NB4 (cell line): ENCODE measurements at regions not wholly inside any gene's neighbourhood (a gene's known extent, or its start where the extent isn't known, plus 50 kb on each side); places are given as distances from the start of the nearest gene placed in this dataset.
A peak's percentile ranks its signal among the peaks of the same experiment; 100 is the strongest.
"Not testable (repeated sequence)": the region's sequence is repeated elsewhere in the genome, so short reads cannot be mapped to it uniquely, and the experiment has no call there.

ENCODE experiments used
- DNase-seq: peaks from one replicate; pipeline ENCODE4 v3.0.0; 2010; ENCODE audit warnings: low read depth
- H3K4me3 ChIP-seq: one replicate; pipeline ENCODE4 v1.5.1; 2011; ENCODE audit warnings: mild to moderate bottlenecking, low read depth, low read length, moderate library complexity
- CTCF ChIP-seq: IDR thresholded peaks from one replicate; pipeline ENCODE4 v1.5.1; 2012; ENCODE audit warnings: low read depth, low read length
- MAX ChIP-seq: IDR thresholded peaks from 2 replicates; pipeline ENCODE4 v1.6.1; 2011; ENCODE audit warnings: low read depth, low read length
- MYC ChIP-seq: IDR thresholded peaks from 2 replicates; pipeline ENCODE4 v1.6.1; 2011; ENCODE audit warnings: low read depth, low read length
- POLR2A ChIP-seq: IDR thresholded peaks from 2 replicates; pipeline ENCODE4 v1.6.1; 2011; ENCODE audit warnings: mild to moderate bottlenecking; ENCODE audit not compliant: insufficient read length; ENCODE audit errors: extremely low read depth

DNA sequence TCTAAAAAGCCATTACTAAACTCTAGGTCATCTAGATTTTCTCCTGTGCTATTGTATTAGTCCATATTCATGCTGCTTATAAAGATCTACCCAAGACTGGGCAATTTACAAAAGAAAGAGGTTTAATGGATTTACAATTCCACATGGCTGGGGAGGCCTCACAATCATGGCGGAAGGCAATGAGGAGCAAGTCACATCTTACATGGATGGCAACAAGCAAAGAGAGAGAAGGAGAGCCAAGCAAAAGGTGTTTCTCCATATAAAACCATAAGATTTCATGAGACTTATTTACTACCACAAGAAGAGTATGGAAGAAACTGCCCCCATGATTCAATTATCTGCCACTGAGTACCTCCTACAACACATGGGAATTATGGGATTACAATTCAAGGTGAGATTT lies 69.6 kb upstream of the CCDC6 start:
- H3K4me3 ChIP-seq, DNase-seq: not testable (repeated sequence)

GRCh38 chr10:59971915-59972314 lies 65.6 kb upstream of the CCDC6 start:
- no peak for TF ChIP-seq MYC
- no peak for TF ChIP-seq MAX
- TF ChIP-seq CTCF = no peak
- TF ChIP-seq POLR2A = no peak
- no peak overlapping the region for H3K4me3 ChIP-seq
- DNase-seq = no peak

DNA sequence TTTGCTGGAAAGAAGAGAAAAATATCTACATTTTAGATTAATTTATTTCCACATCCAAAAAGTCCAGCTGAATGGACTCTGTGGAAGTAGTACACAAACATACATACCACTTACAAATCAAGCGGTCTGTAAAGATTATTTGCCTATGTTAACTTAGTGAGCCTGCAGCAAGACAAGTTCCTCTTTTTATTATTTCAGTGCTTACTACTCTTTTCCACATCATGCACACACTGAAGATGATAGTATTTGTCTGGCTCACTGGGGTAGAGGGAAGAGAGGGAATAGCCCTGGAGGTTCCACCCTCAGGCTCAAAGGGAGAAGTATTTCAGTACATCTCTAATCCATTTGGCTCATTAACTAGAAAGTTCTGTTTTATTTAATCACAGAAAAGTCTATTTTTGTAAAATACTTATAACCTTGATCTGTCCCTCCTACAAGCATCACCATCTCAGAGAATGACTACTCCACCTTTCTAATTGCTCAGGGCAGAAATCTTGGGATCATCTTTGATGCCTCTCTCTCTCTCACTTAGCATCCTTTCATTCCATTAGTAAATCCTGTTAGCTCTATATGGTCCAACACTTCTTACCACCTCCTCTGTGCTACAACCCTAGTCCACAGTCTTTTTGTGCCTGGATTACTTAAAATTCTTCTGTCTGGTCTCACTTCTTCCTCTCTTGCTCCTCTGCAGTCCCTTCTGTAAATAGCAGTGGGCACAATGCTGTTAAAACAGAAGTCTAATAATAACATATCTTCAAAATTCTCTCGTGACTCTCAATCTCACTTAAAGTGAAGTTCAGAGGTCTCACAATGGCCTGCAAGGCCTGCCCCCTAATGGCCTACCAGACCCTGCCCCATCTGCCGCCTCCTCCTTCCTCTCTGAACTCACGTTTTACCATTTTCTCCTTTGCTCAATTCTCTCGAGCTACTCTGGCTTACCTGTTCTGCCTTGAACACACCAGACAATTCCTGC lies 64.3 kb upstream of the CCDC6 start:
- peak; percentile 13 for DNase-seq
- no peak for TF ChIP-seq MAX
- no peak for TF ChIP-seq POLR2A
- TF ChIP-seq MYC = no peak
- no peak for TF ChIP-seq CTCF
- H3K4me3 ChIP-seq = no peak overlapping the region

DNA sequence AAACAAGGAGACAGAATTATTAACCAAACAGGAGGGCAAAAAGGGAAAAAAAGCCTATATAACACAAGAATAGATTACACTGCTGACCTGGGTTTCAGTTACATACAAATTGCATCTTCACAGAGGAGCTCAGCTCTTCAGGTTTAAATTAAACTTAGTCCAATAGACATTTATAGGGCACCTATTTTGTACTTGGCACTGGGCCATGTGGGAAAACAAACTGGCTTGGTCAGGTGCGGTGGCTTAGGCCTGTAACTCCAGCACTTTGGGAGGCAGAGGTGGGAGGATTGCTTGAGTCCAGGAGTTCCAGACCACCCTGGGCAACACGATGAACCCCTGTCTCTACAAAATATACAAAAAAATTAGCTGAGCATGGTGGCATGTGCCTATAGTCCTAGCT lies 62.3 kb upstream of the CCDC6 start:
- no peak for DNase-seq
- H3K4me3 ChIP-seq = no peak overlapping the region
- TF ChIP-seq POLR2A = no peak
- TF ChIP-seq CTCF = no peak
- TF ChIP-seq MAX = no peak
- TF ChIP-seq MYC = no peak

GRCh38 chr10:59967079-59967478 lies 60.7 kb upstream of the CCDC6 start:
- no peak overlapping the region for H3K4me3 ChIP-seq
- DNase-seq = no peak
- TF ChIP-seq CTCF (no peak), MAX (no peak), POLR2A (no peak), MYC (no peak)

DNA sequence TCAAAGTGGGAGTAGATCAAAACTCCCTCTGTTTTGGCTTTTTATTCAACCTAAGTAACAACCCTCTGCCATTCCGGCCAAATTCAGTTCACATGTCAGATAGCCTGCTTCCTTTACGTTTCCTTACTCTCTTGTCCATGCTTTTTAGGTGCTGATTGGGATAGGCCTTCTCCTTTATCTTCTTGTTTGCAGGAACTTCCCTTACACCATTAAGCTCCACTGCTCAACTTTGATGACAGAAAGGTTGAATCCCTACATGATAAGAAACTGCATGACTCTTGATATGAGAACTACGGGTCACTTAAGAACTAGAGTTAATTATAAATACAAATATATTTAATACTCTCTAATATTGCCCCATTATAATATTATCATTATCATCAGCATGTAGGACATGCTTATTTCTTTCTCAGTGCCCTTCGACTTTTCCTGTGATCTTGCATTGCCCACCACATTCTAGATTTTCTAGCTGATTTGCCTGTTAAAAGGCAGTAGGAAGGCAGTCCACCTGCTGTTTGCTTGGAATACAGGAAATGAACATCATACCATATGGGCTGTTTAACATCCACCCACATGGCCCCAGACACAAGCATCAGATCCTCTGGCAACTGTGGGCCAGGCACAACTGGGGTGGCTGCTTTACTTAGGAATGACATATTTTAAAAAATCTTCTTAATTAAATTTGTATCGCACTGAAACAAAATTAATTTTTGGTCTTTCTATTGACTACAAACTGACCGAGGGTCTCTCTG lies 59.7 kb upstream of the CCDC6 start:
- no peak overlapping the region for H3K4me3 ChIP-seq
- DNase-seq = no peak
- no peak for TF ChIP-seq MYC
- TF ChIP-seq MAX = no peak
- no peak for TF ChIP-seq POLR2A
- no peak for TF ChIP-seq CTCF
